GM23338 (cell line): ENCODE measurements at regions not wholly inside any gene's neighbourhood (a gene's known extent, or its start where the extent isn't known, plus 50 kb on each side); places are given as distances from the start of the nearest gene placed in this dataset.

Source experiments
- ATAC-seq: fragments of 200-7000 bp; cut with Tn5 transposase; 3 replicates; pipeline ENCODE4 v1.9.1; 2020
- DNase-seq: peaks from one replicate; pipeline ENCODE4 v3.0.0-alpha.2; 2015; ENCODE audit warnings: low spot score
- H2AFZ ChIP-seq: fragments of 200-600 bp; sonication (generic); 2 replicates; pipeline ENCODE4 v1.8.0; 2016; ENCODE audit warnings: antibody characterized with exemption, mild to moderate bottlenecking, moderate library complexity
- H3F3A ChIP-seq: fragments of 200-600 bp; sonication (generic); replicated peaks from 2 replicates; pipeline ENCODE4 v1.8.0; 2017; ENCODE audit warnings: antibody characterized with exemption, mixed run types, low read depth
- H3K27ac ChIP-seq: fragments of 200-600 bp; sonication (generic); 2 replicates; pipeline ENCODE4 v1.6.1; 2016; ENCODE audit warnings: low read depth
- H3K27me3 ChIP-seq: fragments of 200-600 bp; sonication (generic); 2 replicates; pipeline ENCODE4 v1.8.0; 2016; ENCODE audit warnings: mild to moderate bottlenecking, mixed run types, moderate library complexity; ENCODE audit not compliant: insufficient read depth
- H3K36me3 ChIP-seq: fragments of 200-600 bp; sonication (generic); 2 replicates; pipeline ENCODE4 v1.8.0; 2016; ENCODE audit warnings: mild to moderate bottlenecking; ENCODE audit not compliant: insufficient read depth
- H3K4me1 ChIP-seq: fragments of 200-600 bp; sonication (generic); 2 replicates; pipeline ENCODE4 v1.8.0; 2016; ENCODE audit warnings: mild to moderate bottlenecking, moderate library complexity; ENCODE audit not compliant: insufficient read depth
- H3K4me2 ChIP-seq: fragments of 200-600 bp; sonication (generic); 2 replicates; pipeline ENCODE4 v1.7.1; 2017; ENCODE audit warnings: mixed run types
- H3K4me3 ChIP-seq: fragments of 200-600 bp; sonication (generic); 2 replicates; pipeline ENCODE4 v1.6.1; 2016; ENCODE audit warnings: mixed run types
- H3K79me2 ChIP-seq: fragments of 200-600 bp; sonication (generic); replicated peaks from 2 replicates; pipeline ENCODE4 v1.8.0; 2017; ENCODE audit warnings: mild to moderate bottlenecking; ENCODE audit not compliant: insufficient read depth
- H3K9me2 ChIP-seq: fragments of 200-600 bp; sonication (generic); 2 replicates; pipeline ENCODE4 v1.8.0; 2017; ENCODE audit not compliant: insufficient read depth
- H4K20me1 ChIP-seq: fragments of 200-600 bp; sonication (generic); replicated peaks from 2 replicates; pipeline ENCODE4 v1.8.0; 2017; ENCODE audit warnings: mild to moderate bottlenecking; ENCODE audit not compliant: insufficient read depth
- H3K27ac Mint-ChIP-seq: 2 replicates; pipeline ENCODE4 v1.8.0; 2020; ENCODE audit warnings: inconsistent platforms, mild to moderate bottlenecking, moderate library complexity, mixed read lengths
- H3K27me3 Mint-ChIP-seq: 3 replicates; pipeline ENCODE4 v1.8.0; 2022; ENCODE audit warnings: low read depth, mild to moderate bottlenecking, moderate library complexity, mixed read lengths, inconsistent platforms; ENCODE audit not compliant: insufficient read depth, poor library complexity
- H3K36me3 Mint-ChIP-seq: 3 replicates; pipeline ENCODE4 v1.8.0; 2021; ENCODE audit warnings: low read depth, mild to moderate bottlenecking, inconsistent platforms, moderate library complexity, mixed read lengths
- H3K4me1 Mint-ChIP-seq: 3 replicates; pipeline ENCODE4 v1.8.0; 2020; ENCODE audit warnings: mild to moderate bottlenecking, inconsistent platforms, mixed read lengths
- H3K4me3 Mint-ChIP-seq: 3 replicates; pipeline ENCODE4 v1.8.0; 2021; ENCODE audit warnings: moderate library complexity, mild to moderate bottlenecking, inconsistent platforms, mixed read lengths
- H3K9me3 Mint-ChIP-seq: 3 replicates; pipeline ENCODE4 v1.8.0; 2020; ENCODE audit warnings: moderate library complexity, mild to moderate bottlenecking, inconsistent platforms, mixed read lengths
- CREB1 ChIP-seq: fragments of 250-450 bp; sonication (Bioruptor Pico); IDR thresholded peaks from 2 replicates; pipeline ENCODE4 v1.5.0; 2020; ENCODE audit warnings: low read depth, mild to moderate bottlenecking, moderate library complexity
- CTCF ChIP-seq, 2 experiments: fragments of 200-600 bp in 1 of 2; sonication (generic) in 1 of 2; conservative IDR thresholded peaks; 2 replicates each; pipeline versions ENCODE4 v1.5.1 to v1.6.1; 2016 to 2017; ENCODE audit warnings: antibody characterized with exemption in 2 of 2, low read depth in 2 of 2, mild to moderate bottlenecking in 2 of 2, moderate library complexity in 1 of 2
- EZH2 ChIP-seq: fragments of 200-600 bp; sonication (generic); IDR thresholded peaks from one replicate; pipeline ENCODE4 v1.8.0; 2017; ENCODE audit warnings: antibody characterized with exemption, mild to moderate bottlenecking, low read depth; ENCODE audit not compliant: unreplicated experiment
- EZH2phosphoT487 ChIP-seq: fragments of 200-600 bp; sonication (generic); IDR thresholded peaks from one replicate; pipeline ENCODE4 v1.8.1; 2018; ENCODE audit warnings: antibody characterized with exemption; ENCODE audit not compliant: unreplicated experiment
- JUNB ChIP-seq: IDR thresholded peaks from one replicate; pipeline ENCODE4 v1.6.1; 2016; ENCODE audit warnings: antibody characterized with exemption; ENCODE audit not compliant: unreplicated experiment
- NANOG ChIP-seq: IDR thresholded peaks from 2 replicates; pipeline ENCODE4 v1.6.1; 2016; ENCODE audit warnings: antibody characterized with exemption, borderline replicate concordance
- POLR2AphosphoS5 ChIP-seq: IDR thresholded peaks from 2 replicates; pipeline ENCODE4 v1.6.1; 2016; ENCODE audit warnings: antibody characterized with exemption, low read depth
- REST ChIP-seq: IDR thresholded peaks from one replicate; pipeline ENCODE4 v1.6.1; 2018; ENCODE audit warnings: antibody characterized with exemption; ENCODE audit not compliant: unreplicated experiment
- STAT1 ChIP-seq: IDR thresholded peaks from one replicate; pipeline ENCODE4 v1.6.1; 2016; ENCODE audit warnings: antibody characterized with exemption; ENCODE audit not compliant: unreplicated experiment
- ZNF114 ChIP-seq: fragments of 250-450 bp; sonication (Bioruptor Pico); IDR thresholded peaks from 2 replicates; pipeline ENCODE4 v1.5.0; 2020; ENCODE audit warnings: mild to moderate bottlenecking, moderate library complexity
- ZNF331 ChIP-seq: fragments of 250-450 bp; sonication (Bioruptor Pico); IDR thresholded peaks from 2 replicates; pipeline ENCODE4 v1.5.0; 2020; ENCODE audit warnings: low read depth, mild to moderate bottlenecking, moderate library complexity
- TF ChIP-seq, protein P1 (sequence below): fragments of 250-450 bp; sonication (Bioruptor Pico); IDR thresholded peaks from 2 replicates; pipeline ENCODE4 v1.5.0; 2020; ENCODE audit warnings: mild to moderate bottlenecking, moderate library complexity
- TF ChIP-seq, protein P2 (sequence below): IDR thresholded peaks from 2 replicates; pipeline ENCODE4 v1.6.1; 2016; ENCODE audit warnings: antibody characterized with exemption

GRCh38 chr15:20345401-20345958 is 196.1 kb downstream of the GOLGA6L6 start:
- H3K27me3 Mint-ChIP-seq: peaks cover 11% of the 10 kb centered on the region
- H3K4me3 Mint-ChIP-seq: no peak overlapping the region
- H3K4me2 ChIP-seq: no peak overlapping the region
- DNase-seq: no peak
- peaks cover 17% of the 10 kb centered on the region for H3K36me3 ChIP-seq
- no peak overlapping the region for H3K4me3 ChIP-seq
- TF ChIP-seq, protein P1, sequence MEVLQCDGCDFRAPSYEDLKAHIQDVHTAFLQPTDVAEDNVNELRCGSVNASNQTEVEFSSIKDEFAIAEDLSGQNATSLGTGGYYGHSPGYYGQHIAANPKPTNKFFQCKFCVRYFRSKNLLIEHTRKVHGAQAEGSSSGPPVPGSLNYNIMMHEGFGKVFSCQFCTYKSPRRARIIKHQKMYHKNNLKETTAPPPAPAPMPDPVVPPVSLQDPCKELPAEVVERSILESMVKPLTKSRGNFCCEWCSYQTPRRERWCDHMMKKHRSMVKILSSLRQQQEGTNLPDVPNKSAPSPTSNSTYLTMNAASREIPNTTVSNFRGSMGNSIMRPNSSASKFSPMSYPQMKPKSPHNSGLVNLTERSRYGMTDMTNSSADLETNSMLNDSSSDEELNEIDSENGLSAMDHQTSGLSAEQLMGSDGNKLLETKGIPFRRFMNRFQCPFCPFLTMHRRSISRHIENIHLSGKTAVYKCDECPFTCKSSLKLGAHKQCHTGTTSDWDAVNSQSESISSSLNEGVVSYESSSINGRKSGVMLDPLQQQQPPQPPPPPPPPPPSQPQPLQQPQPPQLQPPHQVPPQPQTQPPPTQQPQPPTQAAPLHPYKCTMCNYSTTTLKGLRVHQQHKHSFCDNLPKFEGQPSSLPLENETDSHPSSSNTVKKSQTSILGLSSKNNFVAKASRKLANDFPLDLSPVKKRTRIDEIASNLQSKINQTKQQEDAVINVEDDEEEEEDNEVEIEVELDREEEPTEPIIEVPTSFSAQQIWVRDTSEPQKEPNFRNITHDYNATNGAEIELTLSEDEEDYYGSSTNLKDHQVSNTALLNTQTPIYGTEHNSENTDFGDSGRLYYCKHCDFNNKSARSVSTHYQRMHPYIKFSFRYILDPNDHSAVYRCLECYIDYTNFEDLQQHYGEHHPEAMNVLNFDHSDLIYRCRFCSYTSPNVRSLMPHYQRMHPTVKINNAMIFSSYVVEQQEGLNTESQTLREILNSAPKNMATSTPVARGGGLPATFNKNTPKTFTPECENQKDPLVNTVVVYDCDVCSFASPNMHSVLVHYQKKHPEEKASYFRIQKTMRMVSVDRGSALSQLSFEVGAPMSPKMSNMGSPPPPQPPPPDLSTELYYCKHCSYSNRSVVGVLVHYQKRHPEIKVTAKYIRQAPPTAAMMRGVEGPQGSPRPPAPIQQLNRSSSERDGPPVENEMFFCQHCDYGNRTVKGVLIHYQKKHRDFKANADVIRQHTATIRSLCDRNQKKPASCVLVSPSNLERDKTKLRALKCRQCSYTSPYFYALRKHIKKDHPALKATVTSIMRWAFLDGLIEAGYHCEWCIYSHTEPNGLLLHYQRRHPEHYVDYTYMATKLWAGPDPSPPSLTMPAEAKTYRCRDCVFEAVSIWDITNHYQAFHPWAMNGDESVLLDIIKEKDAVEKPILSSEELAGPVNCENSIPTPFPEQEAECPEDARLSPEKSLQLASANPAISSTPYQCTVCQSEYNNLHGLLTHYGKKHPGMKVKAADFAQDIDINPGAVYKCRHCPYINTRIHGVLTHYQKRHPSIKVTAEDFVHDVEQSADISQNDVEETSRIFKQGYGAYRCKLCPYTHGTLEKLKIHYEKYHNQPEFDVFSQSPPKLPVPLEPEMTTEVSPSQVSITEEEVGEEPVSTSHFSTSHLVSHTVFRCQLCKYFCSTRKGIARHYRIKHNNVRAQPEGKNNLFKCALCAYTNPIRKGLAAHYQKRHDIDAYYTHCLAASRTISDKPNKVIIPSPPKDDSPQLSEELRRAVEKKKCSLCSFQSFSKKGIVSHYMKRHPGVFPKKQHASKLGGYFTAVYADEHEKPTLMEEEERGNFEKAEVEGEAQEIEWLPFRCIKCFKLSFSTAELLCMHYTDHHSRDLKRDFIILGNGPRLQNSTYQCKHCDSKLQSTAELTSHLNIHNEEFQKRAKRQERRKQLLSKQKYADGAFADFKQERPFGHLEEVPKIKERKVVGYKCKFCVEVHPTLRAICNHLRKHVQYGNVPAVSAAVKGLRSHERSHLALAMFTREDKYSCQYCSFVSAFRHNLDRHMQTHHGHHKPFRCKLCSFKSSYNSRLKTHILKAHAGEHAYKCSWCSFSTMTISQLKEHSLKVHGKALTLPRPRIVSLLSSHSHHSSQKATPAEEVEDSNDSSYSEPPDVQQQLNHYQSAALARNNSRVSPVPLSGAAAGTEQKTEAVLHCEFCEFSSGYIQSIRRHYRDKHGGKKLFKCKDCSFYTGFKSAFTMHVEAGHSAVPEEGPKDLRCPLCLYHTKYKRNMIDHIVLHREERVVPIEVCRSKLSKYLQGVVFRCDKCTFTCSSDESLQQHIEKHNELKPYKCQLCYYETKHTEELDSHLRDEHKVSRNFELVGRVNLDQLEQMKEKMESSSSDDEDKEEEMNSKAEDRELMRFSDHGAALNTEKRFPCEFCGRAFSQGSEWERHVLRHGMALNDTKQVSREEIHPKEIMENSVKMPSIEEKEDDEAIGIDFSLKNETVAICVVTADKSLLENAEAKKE: no peak
- TF ChIP-seq ZNF331 (no peak), ZNF114 (CRISPR knock-in tag) (no peak), CREB1 (CRISPR knock-in tag) (no peak), STAT1 (no peak), REST (no peak), EZH2 (no peak), EZH2phosphoT487 (no peak), POLR2AphosphoS5 (no peak), CTCF (conservative IDR thresholded peaks at IDR 0.05; ENCODE audit: low read depth in 2 of 2) (no peak), JUNB (no peak), NANOG (no peak)
- TF ChIP-seq, protein P2, sequence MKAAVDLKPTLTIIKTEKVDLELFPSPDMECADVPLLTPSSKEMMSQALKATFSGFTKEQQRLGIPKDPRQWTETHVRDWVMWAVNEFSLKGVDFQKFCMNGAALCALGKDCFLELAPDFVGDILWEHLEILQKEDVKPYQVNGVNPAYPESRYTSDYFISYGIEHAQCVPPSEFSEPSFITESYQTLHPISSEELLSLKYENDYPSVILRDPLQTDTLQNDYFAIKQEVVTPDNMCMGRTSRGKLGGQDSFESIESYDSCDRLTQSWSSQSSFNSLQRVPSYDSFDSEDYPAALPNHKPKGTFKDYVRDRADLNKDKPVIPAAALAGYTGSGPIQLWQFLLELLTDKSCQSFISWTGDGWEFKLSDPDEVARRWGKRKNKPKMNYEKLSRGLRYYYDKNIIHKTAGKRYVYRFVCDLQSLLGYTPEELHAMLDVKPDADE: no peak
- H4K20me1 ChIP-seq: no peaks in the 10 kb centered on the region
- no peaks in the 10 kb centered on the region for H3K9me3 Mint-ChIP-seq
- no peaks in the 10 kb centered on the region for H3K79me2 ChIP-seq
- no peaks in the 10 kb centered on the region for H3K27me3 ChIP-seq
- no peaks in the 10 kb centered on the region for H3F3A ChIP-seq
- no peaks in the 10 kb centered on the region for H3K9me2 ChIP-seq
- H2AFZ ChIP-seq: no peak overlapping the region
- H3K4me1 Mint-ChIP-seq: no peaks in the 10 kb centered on the region
- no peak overlapping the region for H3K27ac ChIP-seq
- no peak for ATAC-seq
- H3K36me3 Mint-ChIP-seq: peaks cover 10% of the 10 kb centered on the region
- H3K27ac Mint-ChIP-seq: no peak overlapping the region
- H3K4me1 ChIP-seq: no peaks in the 10 kb centered on the region
